Prostate gland (tissue), 2 donors: ENCODE measurements at regions not wholly inside any gene's neighbourhood (a gene's known extent, or its start where the extent isn't known, plus 50 kb on each side); places are given as distances from the start of the nearest gene placed in this dataset.

Source experiments
- POLR2A ChIP-seq: fragments of 450-650 bp; IDR thresholded peaks from one replicate; pipeline ENCODE4 v1.6.1; 2016; ENCODE audit warnings: antibody characterized with exemption, mild to moderate bottlenecking
- TF ChIP-seq, protein P1 (sequence below), 4 experiments: fragments of 200-600 bp in 2 of 4; fragments of 450-650 bp in 2 of 4; sonication (generic) in 2 of 4; IDR thresholded peaks; 1 replicate in 3 of 4; 2 replicates in 1 of 4; pipeline ENCODE4 v1.5.1; 2016 to 2019; ENCODE audit warnings: antibody characterized with exemption in 4 of 4, mild to moderate bottlenecking in 2 of 4, moderate library complexity in 2 of 4

DNA sequence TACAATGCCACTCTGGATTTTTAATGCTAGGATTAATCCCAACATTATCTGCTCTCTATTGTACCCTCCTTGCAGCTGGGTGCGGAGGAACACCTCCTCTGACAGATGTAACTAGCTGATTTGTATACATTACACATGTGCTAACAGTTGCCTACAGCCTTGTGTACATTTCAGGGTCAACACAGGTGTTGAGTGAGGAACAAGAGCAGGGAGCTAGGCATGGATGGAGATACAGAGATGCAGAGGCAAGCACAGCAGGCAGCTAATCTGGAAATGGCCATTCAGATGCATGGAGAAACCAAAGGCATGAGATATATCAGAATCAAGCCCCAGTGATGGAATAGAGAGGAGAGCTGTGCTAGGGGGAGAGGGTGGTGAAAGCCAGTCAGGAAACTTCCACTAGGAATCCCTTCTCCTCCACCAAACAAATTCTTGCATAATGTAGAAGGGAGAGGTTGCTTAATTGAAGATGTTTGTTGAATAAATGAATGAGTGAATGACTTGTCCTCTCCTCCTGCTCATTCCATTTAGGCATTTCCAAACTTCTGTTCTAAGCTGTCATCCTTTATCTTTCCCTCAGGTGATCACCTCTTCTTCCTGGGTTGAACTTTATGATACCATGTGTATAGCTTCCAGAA, 313.2 kb downstream of the ATP23 start:
- TF ChIP-seq, protein P1, sequence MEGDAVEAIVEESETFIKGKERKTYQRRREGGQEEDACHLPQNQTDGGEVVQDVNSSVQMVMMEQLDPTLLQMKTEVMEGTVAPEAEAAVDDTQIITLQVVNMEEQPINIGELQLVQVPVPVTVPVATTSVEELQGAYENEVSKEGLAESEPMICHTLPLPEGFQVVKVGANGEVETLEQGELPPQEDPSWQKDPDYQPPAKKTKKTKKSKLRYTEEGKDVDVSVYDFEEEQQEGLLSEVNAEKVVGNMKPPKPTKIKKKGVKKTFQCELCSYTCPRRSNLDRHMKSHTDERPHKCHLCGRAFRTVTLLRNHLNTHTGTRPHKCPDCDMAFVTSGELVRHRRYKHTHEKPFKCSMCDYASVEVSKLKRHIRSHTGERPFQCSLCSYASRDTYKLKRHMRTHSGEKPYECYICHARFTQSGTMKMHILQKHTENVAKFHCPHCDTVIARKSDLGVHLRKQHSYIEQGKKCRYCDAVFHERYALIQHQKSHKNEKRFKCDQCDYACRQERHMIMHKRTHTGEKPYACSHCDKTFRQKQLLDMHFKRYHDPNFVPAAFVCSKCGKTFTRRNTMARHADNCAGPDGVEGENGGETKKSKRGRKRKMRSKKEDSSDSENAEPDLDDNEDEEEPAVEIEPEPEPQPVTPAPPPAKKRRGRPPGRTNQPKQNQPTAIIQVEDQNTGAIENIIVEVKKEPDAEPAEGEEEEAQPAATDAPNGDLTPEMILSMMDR (IDR thresholded peaks at IDR 0.05): no peak
- no peak for TF ChIP-seq POLR2A
